Spleen (tissue), 7 donors: ENCODE measurements at regions not wholly inside any gene's neighbourhood (a gene's known extent, or its start where the extent isn't known, plus 50 kb on each side); places are given as distances from the start of the nearest gene placed in this dataset.

Experiments
- CTCF ChIP-seq, 11 experiments: fragments of 200-600 bp in 7 of 11; fragments of 450-650 bp in 4 of 11; sonication (generic) in 4 of 11; IDR thresholded peaks in 8 of 11; conservative IDR thresholded peaks in 3 of 11; 1 replicate in 7 of 11; 2 replicates in 4 of 11; pipeline versions ENCODE4 v1.4.0 to v1.8.0; 2016 to 2021; ENCODE audit warnings: antibody characterized with exemption in 11 of 11, inconsistent platforms in 4 of 11, mild to moderate bottlenecking in 1 of 11
- POLR2A ChIP-seq, 3 donors: fragments of 450-650 bp; IDR thresholded peaks; one replicate each; pipeline ENCODE4 v1.5.1; 2017; ENCODE audit warnings: antibody characterized with exemption in 3 of 3, mild to moderate bottlenecking in 1 of 3
- POLR2AphosphoS5 ChIP-seq, 3 donors: sonication (generic); formaldehyde crosslinking; IDR thresholded peaks; one replicate each; pipeline ENCODE4 v1.5.1; 2017; ENCODE audit warnings: antibody characterized with exemption in 3 of 3
- donor health status: DM: no; HTN: no; CAD: no; lungs with moderate emphysema.
- donor health status: DM: no; HTN: no; CAD: no.
- donor health status: DM: no; HTN: no; CAD: no.

- TF ChIP-seq CTCF (IDR thresholded peaks at IDR 0.05 in 8 of 11, conservative IDR thresholded peaks at IDR 0.05 in 3 of 11) (no peak), POLR2A (IDR thresholded peaks at IDR 0.05) (no peak), POLR2AphosphoS5 (IDR thresholded peaks at IDR 0.05) (no peak)
Observed at GRCh38 chr9:95727947-95728520, 147.5 kb upstream of the ERCC6L2 start.
